Right lobe of liver (tissue), 4 donors: ENCODE measurements at regions not wholly inside any gene's neighbourhood (a gene's known extent, or its start where the extent isn't known, plus 50 kb on each side); places are given as distances from the start of the nearest gene placed in this dataset.

Experiments
- CTCF ChIP-seq, 4 donors: fragments of 200-600 bp in 3 of 4; fragments of 450-650 bp in 1 of 4; IDR thresholded peaks; one replicate each; pipeline versions ENCODE4 v1.5.1 to v1.8.0; 2016 to 2022; ENCODE audit warnings: antibody characterized with exemption in 4 of 4, mild to moderate bottlenecking in 2 of 4
- POLR2A ChIP-seq: fragments of 450-650 bp; IDR thresholded peaks from one replicate; pipeline ENCODE4 v1.6.1; 2017; ENCODE audit warnings: antibody characterized with exemption, mild to moderate bottlenecking
- donor health status: DM: no; HTN: no; CAD: no.
- donor health status: DM: no; HTN: no; CAD: no.
- donor health status: DM: no; HTN: yes; CAD: no.

- TF ChIP-seq CTCF (IDR thresholded peaks at IDR 0.05) (no peak), POLR2A (no peak)
Measured at GRCh38 chr2:239893236-239893515, 132.0 kb downstream of the NDUFA10 start.
